ENCODE measurements at regions not wholly inside any gene's neighbourhood (a gene's known extent, or its start where the extent isn't known, plus 50 kb on each side); places are given as distances from the start of the nearest gene placed in this dataset.

DNA sequence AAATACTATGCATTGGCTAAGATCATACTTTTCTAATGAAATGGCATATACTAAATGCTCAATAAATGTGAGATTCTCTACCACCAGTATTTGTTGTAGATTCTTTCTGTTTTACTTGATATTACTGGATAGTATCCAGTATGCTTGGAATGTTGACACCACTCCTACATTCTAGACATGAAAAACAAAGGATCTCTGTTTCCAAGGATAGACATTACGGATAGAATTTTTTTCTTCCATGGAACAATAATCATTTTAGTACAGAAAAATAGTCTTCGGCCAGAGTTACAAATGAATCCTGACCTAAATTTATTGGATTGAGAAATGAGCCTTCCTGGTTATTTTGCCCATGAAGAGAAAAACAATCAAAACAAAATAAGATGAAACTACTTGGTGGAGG is 258.2 kb upstream of the NT5E start:
- TF ChIP-seq POLR2AphosphoS5 (IDR thresholded peaks at IDR 0.05; ENCODE audit: low read depth, low read length) (no peak), TCF7L2 (IDR thresholded peaks at IDR 0.05; ENCODE audit: low read depth, low read length) (no peak)
- TF ChIP-seq, protein P1, sequence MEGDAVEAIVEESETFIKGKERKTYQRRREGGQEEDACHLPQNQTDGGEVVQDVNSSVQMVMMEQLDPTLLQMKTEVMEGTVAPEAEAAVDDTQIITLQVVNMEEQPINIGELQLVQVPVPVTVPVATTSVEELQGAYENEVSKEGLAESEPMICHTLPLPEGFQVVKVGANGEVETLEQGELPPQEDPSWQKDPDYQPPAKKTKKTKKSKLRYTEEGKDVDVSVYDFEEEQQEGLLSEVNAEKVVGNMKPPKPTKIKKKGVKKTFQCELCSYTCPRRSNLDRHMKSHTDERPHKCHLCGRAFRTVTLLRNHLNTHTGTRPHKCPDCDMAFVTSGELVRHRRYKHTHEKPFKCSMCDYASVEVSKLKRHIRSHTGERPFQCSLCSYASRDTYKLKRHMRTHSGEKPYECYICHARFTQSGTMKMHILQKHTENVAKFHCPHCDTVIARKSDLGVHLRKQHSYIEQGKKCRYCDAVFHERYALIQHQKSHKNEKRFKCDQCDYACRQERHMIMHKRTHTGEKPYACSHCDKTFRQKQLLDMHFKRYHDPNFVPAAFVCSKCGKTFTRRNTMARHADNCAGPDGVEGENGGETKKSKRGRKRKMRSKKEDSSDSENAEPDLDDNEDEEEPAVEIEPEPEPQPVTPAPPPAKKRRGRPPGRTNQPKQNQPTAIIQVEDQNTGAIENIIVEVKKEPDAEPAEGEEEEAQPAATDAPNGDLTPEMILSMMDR (IDR thresholded peaks at IDR 0.05): no peak
